ENCODE measurements at regions not wholly inside any gene's neighbourhood (a gene's known extent, or its start where the extent isn't known, plus 50 kb on each side); places are given as distances from the start of the nearest gene placed in this dataset.

- no peak overlapping the region for H3K4me3 ChIP-seq (ENCODE audit: low read depth, low read length)
- no peak for TF ChIP-seq CTCF (IDR thresholded peaks at IDR 0.05; ENCODE audit: low read depth, low read length)
Observed at GRCh38 chr6:148239215-148239614, 103.4 kb upstream of the SASH1 start.

DNA sequence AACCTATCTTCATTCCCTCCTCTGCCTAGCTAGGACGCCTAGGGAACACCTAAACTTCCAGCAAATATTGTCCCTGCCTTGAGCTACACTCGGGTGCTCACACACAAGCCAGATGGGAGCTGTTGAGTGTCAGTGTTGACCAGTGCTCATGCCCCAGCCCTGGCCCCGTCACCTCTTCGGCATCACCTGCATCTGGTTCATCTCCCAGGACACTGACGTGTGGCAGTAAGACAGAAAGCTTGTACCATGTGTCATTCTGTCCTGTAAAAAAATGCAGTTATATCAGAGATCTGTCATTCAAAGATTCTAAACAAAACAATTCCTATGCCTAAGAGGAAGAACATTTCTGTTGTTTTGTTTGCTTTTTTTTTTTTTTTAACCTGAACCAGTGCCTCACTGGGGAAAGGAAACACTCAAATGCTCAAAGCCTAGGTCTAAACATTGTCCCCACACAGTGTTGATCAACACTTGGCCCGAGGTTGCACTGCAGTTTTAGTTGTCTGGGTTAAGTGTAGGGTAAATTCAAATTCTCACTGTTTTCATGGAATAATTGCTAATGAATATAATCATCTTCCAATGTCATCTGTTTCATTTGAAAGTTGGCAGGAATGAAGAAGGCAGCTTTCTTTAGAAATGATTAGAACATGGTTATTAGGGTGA lies 102.7 kb upstream of the SASH1 start:
- no peak overlapping the region for H3K4me3 ChIP-seq (ENCODE audit: low read depth, low read length)
- no peak for TF ChIP-seq CTCF (IDR thresholded peaks at IDR 0.05; ENCODE audit: low read depth, low read length)

DNA sequence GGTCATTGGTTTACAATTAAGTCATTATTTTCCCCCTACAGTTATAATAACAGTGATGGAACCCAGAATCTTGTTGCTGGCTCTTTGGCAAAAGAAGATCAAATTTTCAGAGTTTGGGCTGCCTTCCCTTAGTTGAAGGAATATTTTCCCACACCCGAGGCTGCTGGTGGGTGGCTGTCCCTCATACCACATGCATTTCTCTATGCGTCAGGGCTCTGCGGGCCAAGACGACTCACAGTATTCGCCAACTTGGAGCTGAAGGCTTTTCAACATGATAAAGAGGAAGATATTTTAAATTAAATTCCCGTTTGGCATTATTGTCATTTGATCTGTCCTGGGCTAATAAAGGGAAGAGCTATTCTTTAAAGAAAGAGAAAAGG lies 102.2 kb upstream of the SASH1 start:
- no peak overlapping the region for H3K4me3 ChIP-seq (ENCODE audit: low read depth, low read length)
- no peak for TF ChIP-seq CTCF (IDR thresholded peaks at IDR 0.05; ENCODE audit: low read depth, low read length)

DNA sequence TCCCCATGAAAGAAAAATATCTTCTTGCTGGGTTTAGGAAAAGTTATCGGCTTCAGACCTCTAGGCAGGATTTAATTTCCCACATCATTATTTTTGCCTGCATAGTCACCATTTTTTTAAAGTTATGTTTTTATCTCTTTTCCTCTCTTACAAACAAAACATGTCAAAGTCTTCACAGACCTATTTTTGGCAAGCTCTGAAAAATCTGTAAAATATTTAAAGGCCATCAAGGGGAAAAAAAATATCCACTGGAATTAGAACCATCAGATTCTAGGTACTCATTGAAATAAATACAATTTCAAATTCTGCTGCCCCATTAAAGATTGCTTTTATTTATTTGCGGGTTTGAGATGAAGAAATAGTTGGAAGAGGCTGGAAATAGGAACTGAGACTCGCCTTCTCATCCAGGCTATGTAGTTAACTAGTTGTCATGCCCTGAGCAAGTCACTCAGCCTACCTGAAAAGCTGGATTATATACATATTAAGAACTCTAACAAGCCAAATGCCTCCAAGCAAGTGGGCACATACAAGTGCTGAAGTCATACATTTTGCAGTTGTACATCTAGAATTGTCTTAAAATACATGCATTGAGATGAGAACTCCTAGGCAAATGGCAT lies 101.7 kb upstream of the SASH1 start:
- TF ChIP-seq CTCF (IDR thresholded peaks at IDR 0.05; ENCODE audit: low read depth, low read length), result no peak
- no peak overlapping the region for H3K4me3 ChIP-seq (ENCODE audit: low read depth, low read length)

- H3K4me3 ChIP-seq (ENCODE audit: low read depth, low read length), result no peak overlapping the region
- TF ChIP-seq CTCF (IDR thresholded peaks at IDR 0.05; ENCODE audit: low read depth, low read length), result no peak
Observed at GRCh38 chr6:148242180-148242579, 100.5 kb upstream of the SASH1 start.

GRCh38 chr6:148244217-148244935 lies 98.3 kb upstream of the SASH1 start:
- no peak overlapping the region for H3K4me3 ChIP-seq (ENCODE audit: low read depth, low read length)
- no peak for TF ChIP-seq CTCF (IDR thresholded peaks at IDR 0.05; ENCODE audit: low read depth, low read length)

All from WI38 (cell line).